Body of pancreas (tissue), 4 donors: ENCODE measurements at regions not wholly inside any gene's neighbourhood (a gene's known extent, or its start where the extent isn't known, plus 50 kb on each side); places are given as distances from the start of the nearest gene placed in this dataset.

Source experiments
- ATAC-seq: fragments of 150-250 bp; one replicate; pipeline ENCODE4 v1.9.1; 2016
- DNase-seq, 4 donors: peaks; one replicate each; pipeline ENCODE4 v3.0.0-alpha.2; 2019
- H3K27ac ChIP-seq, 4 donors: fragments of 200-600 bp; sonication (generic); 1 replicate in 3 of 4; 2 replicates in 1 of 4; pipeline versions ENCODE4 v1.5.1 to v1.6.1; 2016 to 2019; ENCODE audit warnings: mild to moderate bottlenecking in 1 of 4, mixed read lengths in 1 of 4, moderate library complexity in 1 of 4
- H3K27me3 ChIP-seq, 2 donors: fragments of 200-600 bp; sonication (generic); one replicate each; pipeline ENCODE4 v1.6.0; 2016; ENCODE audit warnings: mild to moderate bottlenecking in 1 of 2
- H3K36me3 ChIP-seq, 2 donors: fragments of 200-600 bp; sonication (generic); replicated peaks in 1 of 2; 2 replicates each; pipeline ENCODE4 v1.5.1; 2016; ENCODE audit warnings: low read depth in 2 of 2; ENCODE audit not compliant: insufficient read depth in 1 of 2
- H3K4me1 ChIP-seq: fragments of 200-600 bp; sonication (generic); one replicate; pipeline ENCODE4 v1.6.0; 2016
- H3K4me3 ChIP-seq, 2 donors: fragments of 200-600 bp; sonication (generic); 1 replicate in 1 of 2; 2 replicates in 1 of 2; pipeline ENCODE4 v1.5.1; 2016 to 2019
- H3K9me3 ChIP-seq, 3 donors: fragments of 200-600 bp; sonication (generic); 1 replicate in 2 of 3; 2 replicates in 1 of 3; pipeline ENCODE4 v1.5.1; 2016
- CTCF ChIP-seq, 7 experiments: fragments of 450-650 bp in 4 of 7; fragments of 200-600 bp in 3 of 7; sonication (generic) in 3 of 7; IDR thresholded peaks; one replicate each; pipeline ENCODE4 v1.5.1; 2016 to 2019; ENCODE audit warnings: antibody characterized with exemption in 7 of 7
- POLR2A ChIP-seq, 3 donors: fragments of 450-650 bp; IDR thresholded peaks; one replicate each; pipeline ENCODE4 v1.6.1; 2016; ENCODE audit warnings: antibody characterized with exemption in 3 of 3, mild to moderate bottlenecking in 2 of 3
- WGBS, 2 donors: methylation state at CpG; one replicate each; pipeline ENCODE4 v1.1.5; 2017; 5-methylcytosine and 5-hydroxymethylcytosine counted together
- intact Hi-C: fragments of 100-400 bp; cut with DNase I; formaldehyde crosslinking; loops from one replicate; pipeline ENCODE4 v1.15.1; 2023

GRCh38 chr10:80729896-80730295 lies 192.2 kb downstream of the SH2D4B start:
- Histone ChIP-seq H3K4me3 (no peak overlapping the region), H3K27me3 (no peaks in the 10 kb centered on the region), H3K4me1 (no peaks in the 10 kb centered on the region), H3K9me3 (no peaks in the 10 kb centered on the region), H3K27ac (no peak overlapping the region), H3K36me3 (no peaks in the 10 kb centered on the region)
- WGBS, 2 donors: 49 to 51% methylated on average over 5 to 6 of the region's 6 CpGs
- ATAC-seq (no peak), DNase-seq (no peak)
- TF ChIP-seq POLR2A (IDR thresholded peaks at IDR 0.05): no peak
- TF ChIP-seq CTCF (IDR thresholded peaks at IDR 0.05): no peak
- intact Hi-C loops: no loop called here

- no peak for DNase-seq
- intact Hi-C loops: no loop called here
- Histone ChIP-seq H3K4me1 (no peaks in the 10 kb centered on the region), H3K27me3 (no peaks in the 10 kb centered on the region), H3K9me3 (no peaks in the 10 kb centered on the region), H3K4me3 (no peak overlapping the region), H3K36me3 (no peaks in the 10 kb centered on the region), H3K27ac (no peak overlapping the region)
- no peak for TF ChIP-seq POLR2A (IDR thresholded peaks at IDR 0.05)
- TF ChIP-seq CTCF (IDR thresholded peaks at IDR 0.05): no peak
- WGBS, 2 donors: 15 to 20% methylated on average over 2 of the region's 2 CpGs
- ATAC-seq: no peak
Measured at GRCh38 chr10:80730522-80730921, 192.8 kb downstream of the SH2D4B start.

- Histone ChIP-seq H3K27ac (no peak overlapping the region), H3K4me3 (no peak overlapping the region), H3K9me3 (no peaks in the 10 kb centered on the region), H3K4me1 (no peaks in the 10 kb centered on the region), H3K36me3 (no peaks in the 10 kb centered on the region), H3K27me3 (no peaks in the 10 kb centered on the region)
- ATAC-seq (no peak), DNase-seq (no peak)
- intact Hi-C loops: no loop called here
- no peak for TF ChIP-seq POLR2A (IDR thresholded peaks at IDR 0.05)
- no peak for TF ChIP-seq CTCF (IDR thresholded peaks at IDR 0.05)
Measured at GRCh38 chr10:80734589-80734988, 196.9 kb downstream of the SH2D4B start.

- Histone ChIP-seq H3K4me3 (no peak overlapping the region), H3K27me3 (no peaks in the 10 kb centered on the region), H3K9me3 (no peaks in the 10 kb centered on the region), H3K4me1 (no peaks in the 10 kb centered on the region), H3K27ac (no peak overlapping the region), H3K36me3 (no peaks in the 10 kb centered on the region)
- no peak for TF ChIP-seq POLR2A (IDR thresholded peaks at IDR 0.05)
- TF ChIP-seq CTCF (IDR thresholded peaks at IDR 0.05): no peak
- DNase-seq (no peak), ATAC-seq (no peak)
- whole genome bisulfite sequencing, 2 donors: 60 to 68% methylated on average over 2 of the region's 2 CpGs
- intact Hi-C loops: no loop called here
Measured at GRCh38 chr10:80737209-80737608, 199.5 kb downstream of the SH2D4B start.

- no peak for DNase-seq
- intact Hi-C loops: no loop called here
- 71 to 82% methylated on average over 6 of the region's 6 CpGs for WGBS, 2 donors
Measured at GRCh38 chr10:80739328-80739727, 201.6 kb downstream of the SH2D4B start.

More at GRCh38 chr10:80739328-80739727, 201.6 kb downstream of the SH2D4B start:
- H3K4me1 ChIP-seq: no peaks in the 10 kb centered on the region
- TF ChIP-seq CTCF (IDR thresholded peaks at IDR 0.05): no peak
- TF ChIP-seq POLR2A (IDR thresholded peaks at IDR 0.05): no peak
- no peak for ATAC-seq
- H3K9me3 ChIP-seq: no peaks in the 10 kb centered on the region
- H3K4me3 ChIP-seq: no peak overlapping the region
- H3K27me3 ChIP-seq: no peaks in the 10 kb centered on the region
- H3K36me3 ChIP-seq: no peaks in the 10 kb centered on the region
- no peak overlapping the region for H3K27ac ChIP-seq
